ENCODE measurements at regions not wholly inside any gene's neighbourhood (a gene's known extent, or its start where the extent isn't known, plus 50 kb on each side); places are given as distances from the start of the nearest gene placed in this dataset.

- Mint-ChIP-seq H3K4me3 (no peak overlapping the region), H3K4me1 (ENCODE audit: unreplicated experiment) (no peaks in the 10 kb centered on the region), H3K36me3 (peaks cover 3% of the 10 kb centered on the region), H3K9me3 (no peaks in the 10 kb centered on the region), H3K27me3 (no peaks in the 10 kb centered on the region), H3K27ac (no peak overlapping the region)
- DNase-seq (ENCODE audit: extremely low spot score, unreplicated experiment) = no peak
- TF ChIP-seq, protein P1, sequence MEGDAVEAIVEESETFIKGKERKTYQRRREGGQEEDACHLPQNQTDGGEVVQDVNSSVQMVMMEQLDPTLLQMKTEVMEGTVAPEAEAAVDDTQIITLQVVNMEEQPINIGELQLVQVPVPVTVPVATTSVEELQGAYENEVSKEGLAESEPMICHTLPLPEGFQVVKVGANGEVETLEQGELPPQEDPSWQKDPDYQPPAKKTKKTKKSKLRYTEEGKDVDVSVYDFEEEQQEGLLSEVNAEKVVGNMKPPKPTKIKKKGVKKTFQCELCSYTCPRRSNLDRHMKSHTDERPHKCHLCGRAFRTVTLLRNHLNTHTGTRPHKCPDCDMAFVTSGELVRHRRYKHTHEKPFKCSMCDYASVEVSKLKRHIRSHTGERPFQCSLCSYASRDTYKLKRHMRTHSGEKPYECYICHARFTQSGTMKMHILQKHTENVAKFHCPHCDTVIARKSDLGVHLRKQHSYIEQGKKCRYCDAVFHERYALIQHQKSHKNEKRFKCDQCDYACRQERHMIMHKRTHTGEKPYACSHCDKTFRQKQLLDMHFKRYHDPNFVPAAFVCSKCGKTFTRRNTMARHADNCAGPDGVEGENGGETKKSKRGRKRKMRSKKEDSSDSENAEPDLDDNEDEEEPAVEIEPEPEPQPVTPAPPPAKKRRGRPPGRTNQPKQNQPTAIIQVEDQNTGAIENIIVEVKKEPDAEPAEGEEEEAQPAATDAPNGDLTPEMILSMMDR (conservative IDR thresholded peaks at IDR 0.05) = no peak
These were observed 258.6 kb downstream of the IPO8 start for GRCh38 chr12:30437044-30437443.

DNA sequence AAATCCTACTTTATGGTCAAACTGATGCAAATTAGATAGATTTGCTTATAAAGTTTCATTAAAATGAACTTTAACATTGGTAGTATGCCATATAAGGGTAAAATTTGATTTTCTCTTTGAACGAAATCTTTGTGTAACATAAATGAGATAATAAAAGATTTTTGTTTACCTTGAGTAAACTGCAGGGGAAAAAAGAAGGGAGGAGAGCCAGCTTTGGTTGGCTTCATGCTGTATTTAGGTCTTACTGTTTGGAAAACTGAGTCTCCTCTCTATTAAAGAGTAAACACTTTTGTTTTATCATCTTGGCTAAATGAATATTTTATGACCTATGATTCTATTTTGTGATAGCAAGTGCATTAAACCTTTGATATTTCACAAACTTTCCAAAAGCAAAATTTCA, 267.6 kb downstream of the IPO8 start:
- Mint-ChIP-seq H3K27me3 (no peaks in the 10 kb centered on the region), H3K9me3 (peaks cover 8% of the 10 kb centered on the region), H3K4me3 (no peak overlapping the region)

GRCh38 chr12:30427555-30427954, 268.1 kb downstream of the IPO8 start:
- H3K4me1 Mint-ChIP-seq (ENCODE audit: unreplicated experiment) = no peaks in the 10 kb centered on the region
- TF ChIP-seq, protein P1 (conservative IDR thresholded peaks at IDR 0.05) = no peak
- no peak overlapping the region for H3K27ac Mint-ChIP-seq

More for the DNA sequence above, 267.6 kb downstream of the IPO8 start:
- no peaks in the 10 kb centered on the region for H3K36me3 Mint-ChIP-seq
- TF ChIP-seq, protein P1 (conservative IDR thresholded peaks at IDR 0.05) = no peak
- no peak for DNase-seq (ENCODE audit: extremely low spot score, unreplicated experiment)
- no peak overlapping the region for H3K27ac Mint-ChIP-seq
- H3K4me1 Mint-ChIP-seq (ENCODE audit: unreplicated experiment) = no peaks in the 10 kb centered on the region

GRCh38 chr12:30425445-30425844, 270.2 kb downstream of the IPO8 start:
- TF ChIP-seq, protein P1 (conservative IDR thresholded peaks at IDR 0.05) = no peak
- Mint-ChIP-seq H3K4me3 (no peak overlapping the region), H3K9me3 (peaks cover 12% of the 10 kb centered on the region), H3K27me3 (no peaks in the 10 kb centered on the region), H3K36me3 (no peaks in the 10 kb centered on the region), H3K4me1 (ENCODE audit: unreplicated experiment) (no peaks in the 10 kb centered on the region), H3K27ac (no peak overlapping the region)
- DNase-seq (ENCODE audit: extremely low spot score, unreplicated experiment) = no peak

More at GRCh38 chr12:30427555-30427954, 268.1 kb downstream of the IPO8 start:
- DNase-seq (ENCODE audit: extremely low spot score, unreplicated experiment) = no peak
- Mint-ChIP-seq H3K36me3 (no peaks in the 10 kb centered on the region), H3K27me3 (no peaks in the 10 kb centered on the region), H3K4me3 (no peak overlapping the region), H3K9me3 (peaks cover 12% of the 10 kb centered on the region)

GRCh38 chr12:30423330-30423729, 272.3 kb downstream of the IPO8 start:
- Mint-ChIP-seq H3K27me3 (no peaks in the 10 kb centered on the region), H3K4me1 (ENCODE audit: unreplicated experiment) (no peaks in the 10 kb centered on the region), H3K4me3 (no peak overlapping the region), H3K36me3 (peaks cover 3% of the 10 kb centered on the region), H3K27ac (no peak overlapping the region), H3K9me3 (peaks cover 12% of the 10 kb centered on the region)
- TF ChIP-seq, protein P1 (conservative IDR thresholded peaks at IDR 0.05) = no peak
- DNase-seq (ENCODE audit: extremely low spot score, unreplicated experiment) = no peak

GRCh38 chr12:30422844-30423243, 272.8 kb downstream of the IPO8 start:
- TF ChIP-seq, protein P1 (conservative IDR thresholded peaks at IDR 0.05) = no peak
- DNase-seq (ENCODE audit: extremely low spot score, unreplicated experiment) = no peak
- peaks cover 12% of the 10 kb centered on the region for H3K9me3 Mint-ChIP-seq
- no peak overlapping the region for H3K27ac Mint-ChIP-seq
- H3K4me3 Mint-ChIP-seq = no peak overlapping the region
- no peaks in the 10 kb centered on the region for H3K27me3 Mint-ChIP-seq
- H3K4me1 Mint-ChIP-seq (ENCODE audit: unreplicated experiment) = no peaks in the 10 kb centered on the region
- H3K36me3 Mint-ChIP-seq = peaks cover 4% of the 10 kb centered on the region
